HCT116 (cell line): ENCODE measurements at regions not wholly inside any gene's neighbourhood (a gene's known extent, or its start where the extent isn't known, plus 50 kb on each side); places are given as distances from the start of the nearest gene placed in this dataset.

Experiments used
- ATAC-seq: fragments of 200-7000 bp; cut with Tn5 transposase; 2 replicates; pipeline ENCODE4 v1.9.1; 2020; ENCODE audit warnings: mild to moderate bottlenecking, moderate library complexity
- BruUV-seq: library from RNA; stranded (reverse); fragments of 400-500 nt; replicated peaks from 2 replicates; lab custom pipeline; 2021; lab: Mats Ljungman, UMichigan
- CTCF ChIA-PET: fragments of 300-600 bp; sonication (Branson Sonifier 250); formaldehyde crosslinking; loops from one replicate; lab custom pipeline; 2021; ENCODE audit warnings: antibody characterized with exemption; lab: Charles Lee
- POLR2A ChIA-PET: fragments of 300-600, 350-600 bp; sonication (Branson Sonifier 250); formaldehyde crosslinking; loops from one replicate; lab custom pipeline; 2021; ENCODE audit warnings: antibody characterized with exemption; lab: Charles Lee
- RAD21 ChIA-PET, 2 experiments: fragments of 300-600 bp; sonication (Branson Sonifier 250); formaldehyde crosslinking; loops; one replicate each; lab custom pipeline; 2023; ENCODE audit warnings: low total read pairs in 2 of 2; ENCODE audit not compliant: uncharacterized antibody in 2 of 2, unreplicated experiment in 2 of 2, low non-redundant PET in 1 of 2; lab: Charles Lee
- DNase-seq: peaks from one replicate; pipeline ENCODE4 v3.0.0-alpha.2; 2010; ENCODE audit warnings: low read depth, low spot score
- H2AFZ ChIP-seq: fragments of 200-600 bp; shearing (Covaris generic), sonication (generic); 2 replicates; pipeline ENCODE4 v1.6.1; 2017; ENCODE audit warnings: low read depth, mixed run types, mixed read lengths, antibody characterized with exemption, low read length; ENCODE audit not compliant: poor library complexity, severe bottlenecking
- H3K27ac ChIP-seq: 2 replicates; pipeline ENCODE4 v1.5.1; 2012; ENCODE audit warnings: low read depth, low read length
- H3K27me3 ChIP-seq: fragments of 200-600 bp; sonication (generic); 2 replicates; pipeline ENCODE4 v1.6.1; 2016; ENCODE audit warnings: mixed run types, low read length, mixed read lengths; ENCODE audit not compliant: insufficient read depth
- H3K36me3 ChIP-seq, 2 experiments: fragments of 200-500 bp in 1 of 2; fragments of 200-600 bp in 1 of 2; sonication (Bioruptor generic) in 1 of 2; sonication (generic) in 1 of 2; 2 replicates each; pipeline versions ENCODE4 v1.5.1 to v1.6.1; 2014 to 2016; ENCODE audit warnings: low read length in 2 of 2, inconsistent platforms in 1 of 2, mixed read lengths in 1 of 2, mixed run types in 1 of 2; ENCODE audit not compliant: insufficient read depth in 2 of 2, control insufficient read depth in 1 of 2
- H3K4me1 ChIP-seq, 2 experiments: fragments of 200-600 bp in 1 of 2; sonication (generic) in 1 of 2; 2 replicates each; pipeline versions ENCODE4 v1.5.1 to v1.6.1; 2012 to 2017; ENCODE audit warnings: low read length in 2 of 2, inconsistent platforms in 1 of 2, mild to moderate bottlenecking in 1 of 2, mixed read lengths in 1 of 2, mixed run types in 1 of 2, moderate library complexity in 1 of 2; ENCODE audit not compliant: insufficient read depth in 2 of 2, control insufficient read depth in 1 of 2
- H3K4me2 ChIP-seq: fragments of 200-600 bp; sonication (generic); 2 replicates; pipeline ENCODE4 v1.6.1; 2017; ENCODE audit warnings: mixed run types, low read length, mixed read lengths
- H3K4me3 ChIP-seq, 2 experiments: fragments of 200-600 bp in 1 of 2; sonication (generic) in 1 of 2; replicated peaks in 1 of 2; 2 replicates each; pipeline ENCODE4 v1.5.1; 2011 to 2016; ENCODE audit warnings: low read length in 2 of 2, control low read depth in 1 of 2, low read depth in 1 of 2, mild to moderate bottlenecking in 1 of 2, mixed read lengths in 1 of 2, mixed run types in 1 of 2
- H3K79me2 ChIP-seq: fragments of 200-600 bp; sonication (generic); 2 replicates; pipeline ENCODE4 v1.6.1; 2017; ENCODE audit warnings: mild to moderate bottlenecking, mixed run types, low read length, moderate library complexity, mixed read lengths; ENCODE audit not compliant: insufficient read depth
- H3K9ac ChIP-seq: fragments of 200-600 bp; sonication (generic); 2 replicates; pipeline ENCODE4 v1.6.1; 2016; ENCODE audit warnings: low read length, mixed read lengths
- H3K9me2 ChIP-seq: fragments of 200-600 bp; sonication (generic), shearing (Covaris generic); 2 replicates; pipeline ENCODE4 v1.6.1; 2017; ENCODE audit warnings: mixed run types, mild to moderate bottlenecking, moderate library complexity; ENCODE audit not compliant: insufficient read depth
- H3K9me3 ChIP-seq, 2 experiments: fragments of 200-500 bp in 1 of 2; fragments of 200-600 bp in 1 of 2; sonication (Bioruptor generic) in 1 of 2; sonication (generic) in 1 of 2; 2 replicates each; pipeline ENCODE4 v1.6.1; 2014 to 2017; ENCODE audit warnings: low read length in 2 of 2, mixed read lengths in 2 of 2, inconsistent platforms in 1 of 2, low read depth in 1 of 2, mild to moderate bottlenecking in 1 of 2, mixed run types in 1 of 2, moderate library complexity in 1 of 2; ENCODE audit not compliant: control insufficient read depth in 1 of 2, insufficient read depth in 1 of 2
- H4K20me1 ChIP-seq: fragments of 200-600 bp; sonication (generic), shearing (Covaris generic); 2 replicates; pipeline ENCODE4 v1.6.1; 2017; ENCODE audit warnings: mixed run types, mild to moderate bottlenecking, moderate library complexity; ENCODE audit not compliant: insufficient read depth
- ATF3 ChIP-seq: IDR thresholded peaks from 2 replicates; pipeline ENCODE4 v1.6.1; 2012
- CBX3 ChIP-seq: IDR thresholded peaks from 2 replicates; pipeline ENCODE4 v1.6.1; 2012; ENCODE audit warnings: low read depth
- CTCF ChIP-seq, 3 experiments: fragments of 200-600 bp in 1 of 3; sonication (generic) in 1 of 3; IDR thresholded peaks in 2 of 3; conservative IDR thresholded peaks in 1 of 3; 2 replicates each; pipeline ENCODE4 v1.5.1; 2012 to 2017; ENCODE audit warnings: low read depth in 2 of 3, low read length in 2 of 3, antibody characterized with exemption in 1 of 3, borderline replicate concordance in 1 of 3, control low read depth in 1 of 3, mild to moderate bottlenecking in 1 of 3, mixed read lengths in 1 of 3, mixed run types in 1 of 3, moderate library complexity in 1 of 3; ENCODE audit not compliant: insufficient read depth in 1 of 3
- EGR1 ChIP-seq: IDR thresholded peaks from 2 replicates; pipeline ENCODE4 v1.6.1; 2012; ENCODE audit warnings: low read depth
- ELF1 ChIP-seq: IDR thresholded peaks from 2 replicates; pipeline ENCODE4 v1.6.1; 2012; ENCODE audit warnings: low read depth, borderline replicate concordance
- EZH2phosphoT487 ChIP-seq: fragments of 200-600 bp; IDR thresholded peaks from 2 replicates; pipeline ENCODE4 v1.6.1; 2018; ENCODE audit warnings: antibody characterized with exemption, borderline replicate concordance
- FOSL1 ChIP-seq: IDR thresholded peaks from 2 replicates; pipeline ENCODE4 v1.6.1; 2012; ENCODE audit warnings: low read depth
- JUND ChIP-seq: IDR thresholded peaks from 2 replicates; pipeline ENCODE4 v1.6.1; 2012
- POLR2A ChIP-seq: IDR thresholded peaks from 2 replicates; pipeline ENCODE4 v1.7.0; 2011; ENCODE audit warnings: borderline replicate concordance; ENCODE audit not compliant: insufficient read depth, insufficient read length; ENCODE audit errors: extremely low read depth
- POLR2AphosphoS5 ChIP-seq: IDR thresholded peaks from 2 replicates; pipeline ENCODE4 v1.6.1; 2011; ENCODE audit warnings: mild to moderate bottlenecking, low read depth, low read length, moderate library complexity
- RAD21 ChIP-seq: IDR thresholded peaks from 2 replicates; pipeline ENCODE4 v1.6.1; 2012; ENCODE audit warnings: low read depth, mild to moderate bottlenecking
- REST ChIP-seq: IDR thresholded peaks from 2 replicates; pipeline ENCODE4 v1.6.1; 2012; ENCODE audit warnings: low read depth
- SIN3A ChIP-seq: IDR thresholded peaks from 2 replicates; pipeline ENCODE4 v1.6.1; 2012; ENCODE audit warnings: low read depth
- SRF ChIP-seq: IDR thresholded peaks from 2 replicates; pipeline ENCODE4 v1.6.1; 2012; ENCODE audit warnings: low read depth
- TCF7L2 ChIP-seq: IDR thresholded peaks from 2 replicates; pipeline ENCODE4 v1.7.0; 2011; ENCODE audit warnings: borderline replicate concordance, inconsistent platforms; ENCODE audit not compliant: insufficient read depth, insufficient read length; ENCODE audit errors: extremely low read depth
- ZFX ChIP-seq: fragments of 450-650 bp; IDR thresholded peaks from 2 replicates; pipeline ENCODE4 v1.6.1; 2017
- ZNF274 ChIP-seq: fragments of 200-500 bp; sonication (Bioruptor generic); IDR thresholded peaks from 2 replicates; pipeline ENCODE4 v1.6.1; 2014; ENCODE audit warnings: mild to moderate bottlenecking, low read depth, low read length, inconsistent platforms
- intact Hi-C: fragments of 100-400 bp; cut with micrococcal nuclease; formaldehyde crosslinking; loops from 2 replicates; pipeline ENCODE4 v1.10.0; 2022

GRCh38 chr6:92297101-92297500, 1122.3 kb downstream of the EPHA7 start:
- no TSS peak for BruUV-seq
- H3K9me3 ChIP-seq, result peaks cover 5% of the 10 kb centered on the region in 2 experiments; a peak in 2 of 4 replicates
- H2AFZ ChIP-seq, result no peak overlapping the region
- H3K9ac ChIP-seq, result no peak overlapping the region
- H3K27me3 ChIP-seq, result no peaks in the 10 kb centered on the region
- RAD21 ChIA-PET, result no interaction called here
- no peaks in the 10 kb centered on the region for H3K4me1 ChIP-seq
- H3K4me2 ChIP-seq, result no peak overlapping the region
- CTCF ChIA-PET, result no interaction called here
- H3K36me3 ChIP-seq, result no peaks in the 10 kb centered on the region
- no peaks in the 10 kb centered on the region for H4K20me1 ChIP-seq
- intact Hi-C loops, result no loop called here
- POLR2A ChIA-PET, result no interaction called here
- no peak for TF ChIP-seq ATF3
- TF ChIP-seq, all 23 proteins: peak for 0
- no peak overlapping the region for H3K27ac ChIP-seq
- no peaks in the 10 kb centered on the region for H3K9me2 ChIP-seq
- DNase-seq, result no peak
- H3K79me2 ChIP-seq, result no peaks in the 10 kb centered on the region
- ATAC-seq, result no peak
- H3K4me3 ChIP-seq, result no peak overlapping the region

- DNase-seq (no peak), ATAC-seq (no peak)
- no peaks in the 10 kb centered on the region for H3K36me3 ChIP-seq
- no peaks in the 10 kb centered on the region for H3K79me2 ChIP-seq
- ChIA-PET POLR2A (no interaction called here), CTCF (no interaction called here), RAD21 (no interaction called here)
- H3K27ac ChIP-seq, result no peak overlapping the region
- no peak overlapping the region for H3K9ac ChIP-seq
- H3K4me1 ChIP-seq, result no peaks in the 10 kb centered on the region
- no peaks in the 10 kb centered on the region for H3K27me3 ChIP-seq
- no peak overlapping the region for H3K4me3 ChIP-seq
- no peak overlapping the region for H3K4me2 ChIP-seq
- BruUV-seq, result no TSS peak
- no peaks in the 10 kb centered on the region for H4K20me1 ChIP-seq
- no peak overlapping the region for H2AFZ ChIP-seq
- H3K9me3 ChIP-seq, result peaks cover 10 to 12% of the 10 kb centered on the region in 2 experiments; a peak in 2 of 4 replicates
- H3K9me2 ChIP-seq, result no peaks in the 10 kb centered on the region
- intact Hi-C loops, result no loop called here
- TF ChIP-seq TCF7L2 (no peak), ELF1 (no peak), ZFX (no peak), SRF (no peak), REST (no peak), CTCF (IDR thresholded peaks at IDR 0.05 in 2 of 3, conservative IDR thresholded peaks at IDR 0.05 in 1 of 3; ENCODE audit: borderline replicate concordance in 1 of 3, insufficient read depth in 1 of 3, low read depth in 2 of 3, low read length in 2 of 3) (no peak), FOSL1 (no peak), EGR1 (no peak), SIN3A (no peak), POLR2AphosphoS5 (no peak), ZNF274 (no peak), EZH2phosphoT487 (no peak), POLR2A (no peak), RAD21 (no peak), JUND (no peak), CBX3 (no peak), ATF3 (no peak)
Observed at GRCh38 chr6:92292067-92292466, 1127.3 kb downstream of the EPHA7 start.
